Panc1 (cell line): ENCODE measurements at regions not wholly inside any gene's neighbourhood (a gene's known extent, or its start where the extent isn't known, plus 50 kb on each side); places are given as distances from the start of the nearest gene placed in this dataset.

Source experiments
- ATAC-seq: fragments of 200-7000 bp; cut with Tn5 transposase; 2 replicates; pipeline ENCODE4 v1.9.1; 2020; ENCODE audit warnings: mild to moderate bottlenecking, moderate library complexity
- BruUV-seq: library from RNA; stranded (reverse); fragments of 400-500 nt; replicated peaks from 2 replicates; lab custom pipeline; 2021; lab: Mats Ljungman, UMichigan
- CTCF ChIA-PET: fragments of 300-600 bp; sonication (Branson Sonifier 250); formaldehyde crosslinking; loops from one replicate; lab custom pipeline; 2022; ENCODE audit warnings: antibody characterized with exemption; lab: Charles Lee
- POLR2A ChIA-PET: fragments of 300-600 bp; sonication (Branson Sonifier 250); formaldehyde crosslinking; loops from one replicate; lab custom pipeline; 2022; ENCODE audit warnings: antibody characterized with exemption; lab: Charles Lee
- DNase-seq: peaks from one replicate; pipeline ENCODE4 v3.0.0-alpha.2; 2010; ENCODE audit warnings: low read depth, low spot score
- H3K27ac ChIP-seq: 2 replicates; pipeline ENCODE4 v1.5.1; 2011; ENCODE audit warnings: mild to moderate bottlenecking, low read length, inconsistent platforms
- H3K27me3 ChIP-seq: fragments of 200-500 bp; sonication (Bioruptor generic); 2 replicates; pipeline ENCODE4 v1.6.0; 2014; ENCODE audit warnings: low read length, inconsistent platforms; ENCODE audit not compliant: control insufficient read depth, insufficient read depth
- H3K36me3 ChIP-seq: fragments of 200-500 bp; sonication (Bioruptor generic); 2 replicates; pipeline ENCODE4 v1.5.1; 2014; ENCODE audit warnings: inconsistent platforms, mild to moderate bottlenecking, low read length, moderate library complexity; ENCODE audit not compliant: control insufficient read depth, insufficient read depth
- H3K4me1 ChIP-seq: 2 replicates; pipeline ENCODE4 v1.5.1; 2011; ENCODE audit warnings: inconsistent platforms, mild to moderate bottlenecking, low read length, moderate library complexity; ENCODE audit not compliant: control insufficient read depth, insufficient read depth
- H3K4me3 ChIP-seq, 2 experiments: 2 replicates each; pipeline ENCODE4 v1.5.1; 2011 to 2012; ENCODE audit warnings: low read depth in 2 of 2, low read length in 2 of 2, mild to moderate bottlenecking in 2 of 2, inconsistent platforms in 1 of 2, moderate library complexity in 1 of 2
- H3K9me3 ChIP-seq: fragments of 200-500 bp; sonication (Bioruptor generic); 2 replicates; pipeline ENCODE4 v1.5.1; 2014; ENCODE audit warnings: low read depth, mild to moderate bottlenecking, inconsistent platforms, low read length, moderate library complexity; ENCODE audit not compliant: control insufficient read depth, insufficient read depth
- POLR2AphosphoS5 ChIP-seq: IDR thresholded peaks from 2 replicates; pipeline ENCODE4 v1.6.1; 2012; ENCODE audit warnings: mild to moderate bottlenecking, low read depth, low read length, moderate library complexity
- SIN3A ChIP-seq: IDR thresholded peaks from 2 replicates; pipeline ENCODE4 v1.6.1; 2012; ENCODE audit warnings: low read depth, mild to moderate bottlenecking, low read length, moderate library complexity, borderline replicate concordance; ENCODE audit not compliant: insufficient read depth
- TCF7L2 ChIP-seq: IDR thresholded peaks from 2 replicates; pipeline ENCODE4 v1.6.1; 2011; ENCODE audit warnings: mild to moderate bottlenecking, low read depth, low read length, inconsistent platforms
- in situ Hi-C: cut with HindIII; loops from 2 replicates; pipeline ENCODE4 v1.10.0; 2016; ENCODE audit warnings: low sequenced_read_pairs, low pct_unique_long_range_greater_than_20kb
- intact Hi-C: fragments of 100-400 bp; cut with micrococcal nuclease; formaldehyde crosslinking; loops from one replicate; pipeline ENCODE4 v1.10.0; 2022; ENCODE audit not compliant: unreplicated experiment
- TF ChIP-seq, protein P1 (sequence below), 2 experiments: IDR thresholded peaks; 2 replicates each; pipeline ENCODE4 v1.6.1; 2011 to 2012; ENCODE audit warnings: low read depth in 2 of 2, control low read depth in 1 of 2, low read length in 1 of 2, mild to moderate bottlenecking in 1 of 2, moderate library complexity in 1 of 2; ENCODE audit not compliant: insufficient read depth in 1 of 2
- TF ChIP-seq, protein P2 (sequence below): fragments of 450-650 bp; IDR thresholded peaks from 2 replicates; pipeline ENCODE4 v1.5.1; 2017; ENCODE audit warnings: mild to moderate bottlenecking

DNA sequence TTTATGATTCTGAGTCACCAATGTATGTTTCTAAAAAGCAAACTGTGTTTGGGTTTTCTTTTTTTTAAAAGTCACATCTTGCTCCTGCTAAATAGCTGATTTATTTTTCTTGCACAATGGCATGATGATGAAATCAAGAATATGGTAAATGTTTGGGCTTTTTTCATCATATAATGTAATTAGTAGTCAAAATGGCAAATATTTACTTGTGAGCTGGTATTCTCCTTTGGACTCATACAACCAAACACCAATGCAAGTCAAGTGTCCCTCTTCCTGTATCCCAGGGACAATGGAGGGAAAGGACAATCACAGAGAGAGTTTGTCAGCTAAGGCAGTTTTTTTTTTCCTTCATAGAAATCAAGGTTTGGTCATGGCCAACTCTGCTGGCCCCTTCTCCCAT lies 94.6 kb upstream of the RALGPS2 start:
- BruUV-seq: no TSS peak
- ChIA-PET POLR2A (no interaction called here), CTCF (no interaction called here)
- DNase-seq (no peak), ATAC-seq (no peak)
- TF ChIP-seq TCF7L2 (no peak), POLR2AphosphoS5 (no peak), SIN3A (no peak)
- TF ChIP-seq, protein P1, sequence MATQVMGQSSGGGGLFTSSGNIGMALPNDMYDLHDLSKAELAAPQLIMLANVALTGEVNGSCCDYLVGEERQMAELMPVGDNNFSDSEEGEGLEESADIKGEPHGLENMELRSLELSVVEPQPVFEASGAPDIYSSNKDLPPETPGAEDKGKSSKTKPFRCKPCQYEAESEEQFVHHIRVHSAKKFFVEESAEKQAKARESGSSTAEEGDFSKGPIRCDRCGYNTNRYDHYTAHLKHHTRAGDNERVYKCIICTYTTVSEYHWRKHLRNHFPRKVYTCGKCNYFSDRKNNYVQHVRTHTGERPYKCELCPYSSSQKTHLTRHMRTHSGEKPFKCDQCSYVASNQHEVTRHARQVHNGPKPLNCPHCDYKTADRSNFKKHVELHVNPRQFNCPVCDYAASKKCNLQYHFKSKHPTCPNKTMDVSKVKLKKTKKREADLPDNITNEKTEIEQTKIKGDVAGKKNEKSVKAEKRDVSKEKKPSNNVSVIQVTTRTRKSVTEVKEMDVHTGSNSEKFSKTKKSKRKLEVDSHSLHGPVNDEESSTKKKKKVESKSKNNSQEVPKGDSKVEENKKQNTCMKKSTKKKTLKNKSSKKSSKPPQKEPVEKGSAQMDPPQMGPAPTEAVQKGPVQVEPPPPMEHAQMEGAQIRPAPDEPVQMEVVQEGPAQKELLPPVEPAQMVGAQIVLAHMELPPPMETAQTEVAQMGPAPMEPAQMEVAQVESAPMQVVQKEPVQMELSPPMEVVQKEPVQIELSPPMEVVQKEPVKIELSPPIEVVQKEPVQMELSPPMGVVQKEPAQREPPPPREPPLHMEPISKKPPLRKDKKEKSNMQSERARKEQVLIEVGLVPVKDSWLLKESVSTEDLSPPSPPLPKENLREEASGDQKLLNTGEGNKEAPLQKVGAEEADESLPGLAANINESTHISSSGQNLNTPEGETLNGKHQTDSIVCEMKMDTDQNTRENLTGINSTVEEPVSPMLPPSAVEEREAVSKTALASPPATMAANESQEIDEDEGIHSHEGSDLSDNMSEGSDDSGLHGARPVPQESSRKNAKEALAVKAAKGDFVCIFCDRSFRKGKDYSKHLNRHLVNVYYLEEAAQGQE (IDR thresholded peaks at IDR 0.05; ENCODE audit: insufficient read depth in 1 of 2, low read depth in 2 of 2, low read length in 1 of 2): no peak
- TF ChIP-seq, protein P2, sequence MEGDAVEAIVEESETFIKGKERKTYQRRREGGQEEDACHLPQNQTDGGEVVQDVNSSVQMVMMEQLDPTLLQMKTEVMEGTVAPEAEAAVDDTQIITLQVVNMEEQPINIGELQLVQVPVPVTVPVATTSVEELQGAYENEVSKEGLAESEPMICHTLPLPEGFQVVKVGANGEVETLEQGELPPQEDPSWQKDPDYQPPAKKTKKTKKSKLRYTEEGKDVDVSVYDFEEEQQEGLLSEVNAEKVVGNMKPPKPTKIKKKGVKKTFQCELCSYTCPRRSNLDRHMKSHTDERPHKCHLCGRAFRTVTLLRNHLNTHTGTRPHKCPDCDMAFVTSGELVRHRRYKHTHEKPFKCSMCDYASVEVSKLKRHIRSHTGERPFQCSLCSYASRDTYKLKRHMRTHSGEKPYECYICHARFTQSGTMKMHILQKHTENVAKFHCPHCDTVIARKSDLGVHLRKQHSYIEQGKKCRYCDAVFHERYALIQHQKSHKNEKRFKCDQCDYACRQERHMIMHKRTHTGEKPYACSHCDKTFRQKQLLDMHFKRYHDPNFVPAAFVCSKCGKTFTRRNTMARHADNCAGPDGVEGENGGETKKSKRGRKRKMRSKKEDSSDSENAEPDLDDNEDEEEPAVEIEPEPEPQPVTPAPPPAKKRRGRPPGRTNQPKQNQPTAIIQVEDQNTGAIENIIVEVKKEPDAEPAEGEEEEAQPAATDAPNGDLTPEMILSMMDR: no peak
- Histone ChIP-seq H3K27ac (no peak overlapping the region), H3K9me3 (no peaks in the 10 kb centered on the region), H3K27me3 (no peaks in the 10 kb centered on the region), H3K4me3 (no peak overlapping the region), H3K36me3 (no peaks in the 10 kb centered on the region), H3K4me1 (no peaks in the 10 kb centered on the region)
- intact Hi-C loops (no loop called here), in situ Hi-C loops (no loop called here)

DNA sequence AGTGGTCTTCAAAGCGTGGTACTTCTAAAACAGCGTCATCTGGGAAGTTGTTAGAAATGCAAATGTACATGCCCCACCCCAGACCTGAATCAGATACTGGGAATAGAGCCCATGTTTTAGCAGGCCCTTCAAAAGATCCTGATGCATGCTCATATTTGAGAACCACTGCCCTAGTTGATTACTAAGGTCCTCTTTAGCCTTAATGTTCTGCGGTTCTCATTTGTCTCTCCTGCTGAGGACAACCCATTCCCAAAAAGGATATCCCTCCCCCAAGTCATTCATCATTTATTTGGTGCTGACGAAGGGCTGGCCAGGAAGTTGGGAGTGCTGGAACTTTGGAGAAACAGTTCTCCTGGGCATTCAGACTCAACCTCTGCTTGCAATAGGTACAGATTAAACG lies 92.4 kb upstream of the RALGPS2 start:
- H3K4me3 ChIP-seq: no peak overlapping the region
- DNase-seq (no peak), ATAC-seq (no peak)
- in situ Hi-C loops (no loop called here), intact Hi-C loops (no loop called here)
- ChIA-PET POLR2A (no interaction called here), CTCF (no interaction called here)
- TF ChIP-seq POLR2AphosphoS5: no peak
- TF ChIP-seq, protein P1 (IDR thresholded peaks at IDR 0.05; ENCODE audit: insufficient read depth in 1 of 2, low read depth in 2 of 2, low read length in 1 of 2): no peak
- no peaks in the 10 kb centered on the region for H3K36me3 ChIP-seq
- no peaks in the 10 kb centered on the region for H3K4me1 ChIP-seq
- H3K27ac ChIP-seq: no peak overlapping the region
- H3K27me3 ChIP-seq: no peaks in the 10 kb centered on the region
- no peaks in the 10 kb centered on the region for H3K9me3 ChIP-seq
- BruUV-seq: no TSS peak
